ENCODE measurements at regions not wholly inside any gene's neighbourhood (a gene's known extent, or its start where the extent isn't known, plus 50 kb on each side); places are given as distances from the start of the nearest gene placed in this dataset.

- WGBS, result no CpG with 5 or more reads among the region's 1 CpG
- Histone ChIP-seq H3K36me3 (ENCODE audit: control insufficient read depth in 1 of 2, insufficient read depth in 2 of 2, low read depth in 1 of 2, low read length in 2 of 2) (no peaks in the 10 kb centered on the region), H4K8ac (ENCODE audit: low read length) (no peak overlapping the region), H2AFZ (ENCODE audit: low read depth, low read length) (no peak overlapping the region), H2AK5ac (ENCODE audit: low read length, severe bottlenecking) (no peak overlapping the region), H3K79me1 (replicated peaks; ENCODE audit: low read length, poor library complexity, severe bottlenecking) (no peaks in the 10 kb centered on the region), H3K4me3 (ENCODE audit: insufficient read depth in 1 of 2, low read depth in 1 of 2, low read length in 2 of 2) (no peak overlapping the region), H3K4ac (ENCODE audit: low read depth in 1 of 2, low read length in 2 of 2) (no peak overlapping the region), H3K14ac (ENCODE audit: low read length in 2 of 2) (no peak overlapping the region), H3K4me1 (ENCODE audit: control insufficient read depth, insufficient read depth, low read depth, low read length) (no peaks in the 10 kb centered on the region), H3K27ac (ENCODE audit: low read length, poor library complexity, severe bottlenecking) (no peak overlapping the region), H3K9me3 (ENCODE audit: control insufficient read depth, low read length) (peaks cover 8% of the 10 kb centered on the region), H2BK120ac (ENCODE audit: low read depth, low read length) (no peak overlapping the region), H4K91ac (ENCODE audit: low read length) (no peak overlapping the region), H3K27me3 (ENCODE audit: control insufficient read depth in 1 of 2, insufficient read depth in 1 of 2, low read length in 2 of 2) (no peaks in the 10 kb centered on the region), H2BK5ac (ENCODE audit: low read depth, low read length, poor library complexity, severe bottlenecking) (no peak overlapping the region), H3K23ac (ENCODE audit: low read length in 2 of 2) (no peak overlapping the region), H2BK15ac (ENCODE audit: low read depth, poor library complexity, severe bottlenecking) (no peak overlapping the region), H3K18ac (ENCODE audit: low read depth in 1 of 2, low read length in 2 of 2) (no peak overlapping the region), H3K9ac (ENCODE audit: low read length) (no peak overlapping the region), H2BK12ac (ENCODE audit: low read length in 2 of 2) (no peak overlapping the region), H3K4me2 (ENCODE audit: low read length, poor library complexity, severe bottlenecking) (no peak overlapping the region)
- no peak for DNase-seq
These were observed 61.2 kb upstream of the TOM1L1 start for GRCh38 chr17:54839447-54839846.

DNA sequence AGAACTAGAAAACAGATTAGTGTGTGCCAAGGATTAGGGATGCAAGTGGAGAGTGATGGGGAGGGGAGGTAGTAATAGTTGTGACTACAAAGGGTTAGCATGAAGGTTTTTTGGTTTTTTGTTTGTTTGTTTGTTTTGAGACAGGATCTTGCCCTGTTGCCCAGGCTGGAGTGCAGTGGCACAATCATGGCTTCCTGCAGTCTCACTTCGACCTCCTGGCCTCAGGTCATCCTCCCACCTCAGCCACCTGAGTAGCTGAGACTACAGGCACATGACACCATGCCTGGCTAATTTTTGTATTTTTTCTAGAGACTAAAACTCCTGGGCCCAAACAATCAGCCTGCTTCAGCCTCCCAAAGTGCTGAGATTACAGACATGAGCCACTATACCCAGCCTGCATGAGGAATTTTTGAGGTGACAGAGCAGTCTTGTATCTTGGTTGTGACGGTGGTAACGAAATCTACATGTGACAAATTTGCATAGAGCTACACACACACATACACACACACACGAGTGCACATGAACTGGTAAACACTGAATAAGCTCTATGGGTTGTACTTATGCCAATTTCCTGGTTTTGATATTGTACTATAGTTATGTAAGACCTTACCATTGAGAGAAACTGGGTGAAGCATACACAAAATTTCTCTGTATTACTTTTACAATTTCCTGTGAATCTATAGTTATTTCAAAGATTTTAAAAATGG, 59.6 kb upstream of the TOM1L1 start:
- Histone ChIP-seq H2BK12ac (ENCODE audit: low read length in 2 of 2) (no peak overlapping the region), H2BK120ac (ENCODE audit: low read depth, low read length) (no peak overlapping the region), H4K8ac (ENCODE audit: low read length) (no peak overlapping the region), H2AFZ (ENCODE audit: low read depth, low read length) (no peak overlapping the region), H3K27me3 (ENCODE audit: control insufficient read depth in 1 of 2, insufficient read depth in 1 of 2, low read length in 2 of 2) (no peaks in the 10 kb centered on the region), H4K91ac (ENCODE audit: low read length) (no peak overlapping the region), H2AK5ac (ENCODE audit: low read length, severe bottlenecking) (no peak overlapping the region), H3K79me1 (replicated peaks; ENCODE audit: low read length, poor library complexity, severe bottlenecking) (no peaks in the 10 kb centered on the region), H3K27ac (ENCODE audit: low read length, poor library complexity, severe bottlenecking) (no peak overlapping the region), H3K4ac (ENCODE audit: low read depth in 1 of 2, low read length in 2 of 2) (no peak overlapping the region), H3K36me3 (ENCODE audit: control insufficient read depth in 1 of 2, insufficient read depth in 2 of 2, low read depth in 1 of 2, low read length in 2 of 2) (no peaks in the 10 kb centered on the region), H3K9me3 (ENCODE audit: control insufficient read depth, low read length) (peaks cover 8% of the 10 kb centered on the region), H3K18ac (ENCODE audit: low read depth in 1 of 2, low read length in 2 of 2) (no peak overlapping the region), H3K4me2 (ENCODE audit: low read length, poor library complexity, severe bottlenecking) (no peak overlapping the region), H3K9ac (ENCODE audit: low read length) (no peak overlapping the region), H3K14ac (ENCODE audit: low read length in 2 of 2) (no peak overlapping the region), H3K23ac (ENCODE audit: low read length in 2 of 2) (no peak overlapping the region), H3K4me1 (ENCODE audit: control insufficient read depth, insufficient read depth, low read depth, low read length) (no peaks in the 10 kb centered on the region), H2BK5ac (ENCODE audit: low read depth, low read length, poor library complexity, severe bottlenecking) (no peak overlapping the region), H2BK15ac (ENCODE audit: low read depth, poor library complexity, severe bottlenecking) (no peak overlapping the region), H3K4me3 (ENCODE audit: insufficient read depth in 1 of 2, low read depth in 1 of 2, low read length in 2 of 2) (no peak overlapping the region)
- 14% methylated on average over 1 of the region's 4 CpGs for WGBS
- no peak for DNase-seq

DNA sequence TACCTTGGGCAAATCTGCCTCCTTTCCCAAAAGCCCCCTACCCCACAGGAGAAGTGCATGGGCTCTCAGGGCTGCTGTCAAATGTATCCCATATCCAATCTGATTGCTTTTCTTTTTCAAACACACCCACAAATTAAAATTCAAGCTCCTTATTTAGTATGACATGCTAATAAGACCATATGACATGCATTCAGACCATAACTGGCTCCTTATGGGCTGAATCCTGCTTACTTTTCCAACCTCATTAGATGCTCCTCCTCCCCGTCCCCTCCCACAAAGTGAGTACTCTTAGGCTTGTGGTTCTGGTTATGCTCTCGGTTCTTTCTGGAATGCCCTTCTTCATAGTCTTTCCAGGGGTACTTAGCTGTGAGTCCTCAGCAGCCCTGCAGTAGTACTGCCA, 59.0 kb upstream of the TOM1L1 start:
- H4K8ac ChIP-seq (ENCODE audit: low read length), result no peak overlapping the region
- no peak overlapping the region for H2AK5ac ChIP-seq (ENCODE audit: low read length, severe bottlenecking)
- no peaks in the 10 kb centered on the region for H3K27me3 ChIP-seq (ENCODE audit: control insufficient read depth in 1 of 2, insufficient read depth in 1 of 2, low read length in 2 of 2)
- H2BK15ac ChIP-seq (ENCODE audit: low read depth, poor library complexity, severe bottlenecking), result no peak overlapping the region
- no peak overlapping the region for H4K91ac ChIP-seq (ENCODE audit: low read length)
- H3K14ac ChIP-seq (ENCODE audit: low read length in 2 of 2), result no peak overlapping the region
- no peak overlapping the region for H3K23ac ChIP-seq (ENCODE audit: low read length in 2 of 2)
- H3K4me3 ChIP-seq (ENCODE audit: insufficient read depth in 1 of 2, low read depth in 1 of 2, low read length in 2 of 2), result no peak overlapping the region
- 44% methylated on average over 2 of the region's 2 CpGs for WGBS
- no peak overlapping the region for H2AFZ ChIP-seq (ENCODE audit: low read depth, low read length)
- no peak overlapping the region for H3K18ac ChIP-seq (ENCODE audit: low read depth in 1 of 2, low read length in 2 of 2)
- no peak overlapping the region for H3K27ac ChIP-seq (ENCODE audit: low read length, poor library complexity, severe bottlenecking)
- H3K9me3 ChIP-seq (ENCODE audit: control insufficient read depth, low read length), result peaks cover 3% of the 10 kb centered on the region
- no peak overlapping the region for H2BK5ac ChIP-seq (ENCODE audit: low read depth, low read length, poor library complexity, severe bottlenecking)
- H3K36me3 ChIP-seq (ENCODE audit: control insufficient read depth in 1 of 2, insufficient read depth in 2 of 2, low read depth in 1 of 2, low read length in 2 of 2), result no peaks in the 10 kb centered on the region
- H2BK120ac ChIP-seq (ENCODE audit: low read depth, low read length), result no peak overlapping the region
- H3K79me1 ChIP-seq (replicated peaks; ENCODE audit: low read length, poor library complexity, severe bottlenecking), result no peaks in the 10 kb centered on the region
- no peak overlapping the region for H3K4ac ChIP-seq (ENCODE audit: low read depth in 1 of 2, low read length in 2 of 2)
- H3K4me2 ChIP-seq (ENCODE audit: low read length, poor library complexity, severe bottlenecking), result no peak overlapping the region
- no peaks in the 10 kb centered on the region for H3K4me1 ChIP-seq (ENCODE audit: control insufficient read depth, insufficient read depth, low read depth, low read length)
- no peak for DNase-seq
- no peak overlapping the region for H2BK12ac ChIP-seq (ENCODE audit: low read length in 2 of 2)
- no peak overlapping the region for H3K9ac ChIP-seq (ENCODE audit: low read length)

DNA sequence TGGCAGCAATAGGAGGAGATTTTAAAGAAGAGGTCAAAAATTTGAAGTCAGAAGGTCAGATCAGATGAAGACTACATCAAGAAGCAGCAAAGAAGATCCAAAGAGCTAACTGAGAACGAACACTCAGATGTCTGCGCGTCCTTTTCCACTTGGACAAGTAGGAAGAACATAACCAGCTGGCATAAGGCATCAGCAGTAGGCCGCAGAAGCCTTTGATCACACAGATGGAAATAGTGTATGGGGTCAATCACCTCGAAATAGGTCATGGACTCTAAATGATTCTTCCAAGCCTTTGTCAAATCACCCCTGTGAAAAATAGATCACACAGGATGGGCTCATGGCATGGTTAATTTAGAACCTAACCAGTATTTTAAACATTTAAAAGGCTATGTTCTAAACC, 56.4 kb upstream of the TOM1L1 start:
- Histone ChIP-seq H3K4me1 (ENCODE audit: control insufficient read depth, insufficient read depth, low read depth, low read length) (no peaks in the 10 kb centered on the region), H2BK12ac (ENCODE audit: low read length in 2 of 2) (no peak overlapping the region), H3K4ac (ENCODE audit: low read depth in 1 of 2, low read length in 2 of 2) (no peak overlapping the region), H3K18ac (ENCODE audit: low read depth in 1 of 2, low read length in 2 of 2) (no peak overlapping the region), H2BK120ac (ENCODE audit: low read depth, low read length) (no peak overlapping the region), H3K9ac (ENCODE audit: low read length) (no peak overlapping the region), H3K4me3 (ENCODE audit: insufficient read depth in 1 of 2, low read depth in 1 of 2, low read length in 2 of 2) (no peak overlapping the region), H3K23ac (ENCODE audit: low read length in 2 of 2) (no peak overlapping the region), H2BK5ac (ENCODE audit: low read depth, low read length, poor library complexity, severe bottlenecking) (no peak overlapping the region), H3K27me3 (ENCODE audit: control insufficient read depth in 1 of 2, insufficient read depth in 1 of 2, low read length in 2 of 2) (no peaks in the 10 kb centered on the region), H3K9me3 (ENCODE audit: control insufficient read depth, low read length) (no peaks in the 10 kb centered on the region), H3K36me3 (ENCODE audit: control insufficient read depth in 1 of 2, insufficient read depth in 2 of 2, low read depth in 1 of 2, low read length in 2 of 2) (no peaks in the 10 kb centered on the region), H3K14ac (ENCODE audit: low read length in 2 of 2) (no peak overlapping the region), H2AFZ (ENCODE audit: low read depth, low read length) (no peak overlapping the region), H4K8ac (ENCODE audit: low read length) (no peak overlapping the region), H3K79me1 (replicated peaks; ENCODE audit: low read length, poor library complexity, severe bottlenecking) (no peaks in the 10 kb centered on the region), H2AK5ac (ENCODE audit: low read length, severe bottlenecking) (no peak overlapping the region), H3K4me2 (ENCODE audit: low read length, poor library complexity, severe bottlenecking) (no peak overlapping the region), H2BK15ac (ENCODE audit: low read depth, poor library complexity, severe bottlenecking) (no peak overlapping the region), H4K91ac (ENCODE audit: low read length) (no peak overlapping the region), H3K27ac (ENCODE audit: low read length, poor library complexity, severe bottlenecking) (no peak overlapping the region)
- no peak for DNase-seq
- WGBS, result 78% methylated on average over 5 of the region's 5 CpGs
